Kasumi-1 (cell line): ENCODE measurements at regions not wholly inside any gene's neighbourhood (a gene's known extent, or its start where the extent isn't known, plus 50 kb on each side); places are given as distances from the start of the nearest gene placed in this dataset.
"Not testable (repeated sequence)": the region's sequence is repeated elsewhere in the genome, so short reads cannot be mapped to it uniquely, and the experiment has no call there.

Experiments
- DNase-seq, 2 experiments: peaks; one replicate each; lab custom pipeline; 2025; lab: John Stamatoyannopoulos, UW

- DNase-seq: no peak
Measured at GRCh38 chr10:28733245-28733644, 55.9 kb downstream of the BAMBI start.

GRCh38 chr10:28733647-28734046, 56.3 kb downstream of the BAMBI start:
- DNase-seq: no peak

DNA sequence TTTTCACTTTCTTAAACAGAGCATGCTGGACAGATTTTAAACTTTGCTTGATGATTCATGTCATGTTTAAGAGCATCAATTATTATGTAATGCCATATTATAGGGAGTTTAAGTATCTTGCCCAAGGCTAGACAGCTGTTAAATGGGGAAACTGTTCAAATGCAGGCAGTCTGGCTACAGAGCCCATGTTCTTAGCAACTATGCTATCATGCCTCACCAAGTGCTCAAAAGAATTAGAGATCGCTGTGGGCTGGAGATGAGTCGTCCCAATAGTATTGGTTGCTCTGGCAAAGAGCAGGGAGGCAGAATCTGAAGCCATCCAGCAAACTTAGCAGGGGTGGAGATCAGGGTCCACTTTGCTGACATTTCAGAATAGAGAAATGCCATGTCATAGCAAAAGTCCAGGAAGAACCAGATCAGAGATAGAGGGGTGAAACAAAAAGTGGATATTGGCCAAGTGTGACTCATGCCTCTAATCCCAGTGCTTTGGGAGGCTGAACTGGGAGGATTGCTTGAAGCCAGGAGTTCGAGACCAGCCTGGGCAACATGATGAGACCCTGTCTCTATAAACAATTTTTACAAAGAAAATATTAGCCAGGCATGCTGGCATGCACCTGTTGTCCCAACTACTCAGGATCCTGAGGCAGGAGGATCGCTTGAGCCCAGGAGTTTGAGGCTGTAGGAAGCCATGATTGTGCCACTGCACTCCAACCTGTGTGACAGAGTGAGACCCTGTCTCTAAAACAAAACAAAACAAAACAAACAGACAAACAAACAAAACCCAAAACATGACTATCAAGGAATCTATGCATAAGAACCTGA, 57.8 kb downstream of the BAMBI start:
- no peak for DNase-seq

DNA sequence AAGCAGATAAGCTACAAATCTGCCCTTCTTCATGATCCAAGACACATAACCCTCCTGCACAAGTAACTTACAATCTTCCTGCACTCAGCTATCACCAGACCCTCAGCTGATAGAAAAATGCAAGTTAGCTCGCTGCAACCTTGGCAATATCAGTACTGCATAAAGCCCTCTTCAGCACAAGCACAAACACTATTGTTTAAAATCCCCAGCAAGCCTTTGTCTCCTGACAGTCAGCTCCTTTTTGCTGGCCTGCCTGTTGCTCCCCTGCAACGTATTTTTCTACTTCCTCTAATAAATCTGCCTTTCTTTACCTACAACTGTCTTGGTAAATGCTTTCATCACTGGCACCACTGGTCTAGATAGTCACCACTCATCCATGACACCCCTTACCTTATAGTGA, 59.8 kb downstream of the BAMBI start:
- DNase-seq: no peak

- no peak for DNase-seq
Measured at GRCh38 chr10:28738200-28738599, 60.9 kb downstream of the BAMBI start.

GRCh38 chr10:28743576-28743975, 66.3 kb downstream of the BAMBI start:
- no peak for DNase-seq

GRCh38 chr10:28744069-28744768, 66.9 kb downstream of the BAMBI start:
- DNase-seq: no peak

DNA sequence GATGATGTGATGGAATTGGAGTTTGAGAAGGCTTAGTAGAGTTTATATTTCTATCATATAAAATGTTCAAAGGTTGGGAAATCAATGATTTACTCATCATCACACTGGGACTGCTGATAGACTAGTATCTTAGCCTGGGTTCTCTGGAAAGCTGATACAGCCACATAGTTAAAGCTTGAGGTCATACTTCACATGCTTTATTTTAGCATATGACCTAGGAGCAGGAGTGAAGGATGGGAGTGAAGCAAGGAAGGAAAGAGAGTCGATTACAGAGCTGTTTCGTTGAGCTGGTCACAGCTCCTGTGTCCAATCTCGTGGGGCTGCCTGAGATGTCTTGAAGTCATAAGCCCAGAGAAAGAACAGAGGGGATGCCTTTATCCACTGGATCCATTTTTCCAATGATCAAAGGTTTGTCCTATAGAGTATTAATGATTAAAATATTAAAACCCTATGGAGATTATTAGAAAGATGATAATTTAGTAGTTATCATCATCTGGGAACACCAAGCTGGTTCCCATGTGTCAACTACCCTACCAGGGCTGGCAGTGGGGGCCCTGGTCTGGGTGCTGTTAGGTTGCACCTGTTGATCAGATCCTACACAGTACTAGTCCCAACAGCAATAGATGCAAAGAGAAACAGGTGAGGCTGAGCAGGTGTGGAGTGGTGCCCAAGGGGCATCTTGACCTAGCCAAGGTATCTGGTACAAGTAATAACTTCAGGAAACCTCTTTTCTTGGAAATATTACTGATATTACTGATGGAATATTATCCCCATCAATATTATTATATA, 77.8 kb downstream of the BAMBI start:
- DNase-seq: no peak

DNA sequence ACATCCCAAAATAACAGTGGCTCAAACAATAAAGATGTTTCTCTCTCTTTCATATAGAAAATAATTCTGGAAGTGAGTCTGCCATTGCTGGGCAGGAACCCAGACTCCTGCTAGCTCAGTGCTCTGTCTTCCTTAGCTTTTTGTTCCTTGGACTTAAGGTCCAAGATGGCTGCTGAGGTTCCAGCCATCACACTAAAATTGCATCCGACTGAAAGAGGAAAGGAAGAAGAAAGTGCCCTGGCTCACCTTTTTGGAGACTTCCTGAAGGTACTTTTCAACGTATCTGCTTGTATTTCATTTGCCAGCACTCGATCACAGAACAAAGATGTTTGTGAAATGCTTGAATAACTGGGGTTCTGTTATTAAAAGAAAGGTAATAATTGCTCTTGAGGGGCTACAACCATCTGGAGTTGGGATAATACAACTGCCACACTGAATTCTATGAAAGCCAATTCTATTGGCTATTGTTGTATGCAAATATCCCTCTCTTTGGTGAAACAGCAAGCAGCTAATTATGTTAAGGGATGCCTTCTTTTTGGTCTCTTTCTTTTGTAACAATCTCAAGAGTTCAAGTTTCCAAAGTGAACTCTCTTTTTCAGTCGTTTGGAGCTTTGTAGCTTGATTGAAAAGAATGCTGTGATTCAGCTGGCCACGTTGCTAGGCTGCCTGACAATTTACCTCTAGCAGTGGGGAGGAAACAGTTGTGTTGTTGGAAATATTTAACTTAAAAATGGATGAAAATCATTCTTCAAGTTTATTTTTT, 83.9 kb downstream of the BAMBI start:
- no peak for DNase-seq

GRCh38 chr10:28763471-28764170, 86.3 kb downstream of the BAMBI start:
- no peak for DNase-seq

- no peak for DNase-seq
Measured at GRCh38 chr10:28765641-28766040, 88.3 kb downstream of the BAMBI start.

DNA sequence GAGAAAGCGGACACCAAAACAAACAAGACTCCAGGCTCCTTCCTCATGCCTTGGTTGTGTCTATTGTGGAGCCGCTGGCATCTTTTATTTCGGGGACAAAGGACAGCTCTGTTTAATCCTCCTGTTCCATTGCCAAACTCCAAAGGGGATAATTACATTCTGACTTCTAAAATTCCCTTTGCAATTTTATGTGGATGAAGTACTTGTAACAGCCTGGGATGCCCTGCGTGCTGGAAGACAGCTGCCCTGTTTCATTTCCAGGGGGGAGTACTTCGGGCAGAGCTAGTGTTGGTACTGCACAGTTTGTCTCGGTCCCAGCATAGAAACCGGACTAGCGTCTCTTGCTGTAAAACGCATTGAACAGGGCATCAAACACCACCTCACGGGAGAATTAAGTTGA, 90.9 kb downstream of the BAMBI start:
- no peak for DNase-seq

GRCh38 chr10:28769091-28769604, 91.8 kb downstream of the BAMBI start:
- no peak for DNase-seq

DNA sequence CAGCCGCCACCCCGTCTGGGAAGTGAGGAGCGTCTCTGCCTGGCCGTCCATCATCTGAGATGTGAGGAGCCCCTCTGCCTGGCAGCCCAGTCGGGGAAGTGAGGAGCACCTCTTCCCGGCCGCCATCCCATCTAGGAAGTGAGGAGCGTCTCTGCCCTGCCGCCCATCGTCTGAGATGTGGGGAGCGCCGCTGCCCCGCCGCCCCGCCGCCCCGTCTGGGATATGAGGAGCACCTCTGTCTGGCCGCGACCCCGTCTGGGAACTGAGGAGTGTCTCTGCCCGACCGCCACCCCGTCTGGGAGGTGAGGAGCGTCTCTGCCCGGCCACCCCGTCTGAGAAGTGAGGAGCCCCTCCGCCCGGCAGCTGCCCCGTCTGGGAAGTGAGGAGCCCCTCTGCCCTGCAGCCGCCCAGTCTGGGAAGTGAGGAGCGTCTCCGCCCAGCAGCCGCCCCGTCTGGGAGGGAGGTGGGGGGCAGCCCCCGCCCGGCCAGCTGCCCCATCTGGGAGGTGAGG, 94.3 kb downstream of the BAMBI start:
- DNase-seq: not testable (repeated sequence)

DNA sequence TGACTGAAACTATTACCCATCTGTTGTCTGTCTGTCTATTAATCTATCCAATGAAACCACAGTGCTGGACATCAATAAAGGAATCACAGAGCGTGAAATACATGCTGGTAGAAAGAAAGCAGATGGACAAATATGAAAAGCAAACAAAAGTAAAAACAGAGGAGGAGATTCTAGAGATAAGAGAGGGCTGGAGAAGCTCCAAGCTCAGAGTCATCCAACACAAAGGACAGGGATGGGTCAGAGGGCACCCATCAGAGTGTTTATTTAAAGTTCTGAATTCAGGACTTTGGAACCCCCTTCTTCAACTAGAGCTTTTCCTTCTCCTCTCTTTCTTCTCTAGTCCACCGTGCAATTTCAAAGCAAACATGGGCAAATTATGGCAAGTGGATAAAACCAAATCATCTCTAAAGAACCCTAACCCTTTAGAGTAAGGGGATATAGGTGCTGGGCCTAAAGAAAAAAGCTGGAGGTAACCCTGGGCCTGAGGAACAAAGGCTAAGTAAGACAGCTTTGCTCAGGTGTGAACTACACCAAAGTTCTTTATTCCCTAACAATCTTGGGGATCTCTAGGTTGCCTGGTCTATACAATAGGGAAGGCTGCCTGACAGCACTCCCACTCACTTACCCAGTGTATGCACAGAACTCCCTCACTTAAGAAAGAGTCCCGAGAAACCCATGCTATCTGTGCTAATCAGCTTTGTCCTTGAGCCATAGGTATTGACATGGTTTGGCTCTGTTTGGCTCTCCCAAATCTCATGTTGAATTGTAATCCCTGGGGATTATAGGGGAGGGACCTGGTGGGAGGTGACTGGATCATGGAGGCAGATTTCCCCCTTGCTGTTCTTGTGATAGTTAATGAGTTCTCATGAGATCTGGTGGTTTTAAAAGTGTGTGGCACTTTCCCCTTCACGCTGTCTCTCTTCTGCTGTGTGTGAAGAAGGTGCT, 97.0 kb downstream of the BAMBI start:
- DNase-seq: no peak

- DNase-seq: no peak
Measured at GRCh38 chr10:28775773-28776172, 98.5 kb downstream of the BAMBI start.

DNA sequence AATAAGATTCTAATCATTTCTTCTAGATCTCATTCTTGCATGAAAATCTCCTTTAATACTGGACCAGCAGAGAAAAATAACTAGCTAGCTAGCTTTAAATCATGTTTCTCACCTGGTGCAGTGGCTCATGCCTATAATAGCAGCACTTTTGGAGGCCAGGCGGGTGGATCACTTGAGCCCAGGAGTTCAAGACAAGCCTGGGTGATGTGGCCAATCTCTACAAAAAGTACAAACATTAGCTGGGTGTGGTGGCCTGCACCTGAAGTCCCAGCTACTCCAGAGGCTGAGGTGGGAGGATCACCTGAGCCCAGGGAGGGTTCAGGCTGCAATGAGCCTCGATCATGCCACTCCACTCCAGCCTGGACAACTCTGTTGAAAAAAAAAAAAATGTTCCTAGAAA, 99.2 kb downstream of the BAMBI start:
- DNase-seq: no peak

GRCh38 chr10:28777911-28778310, 100.6 kb downstream of the BAMBI start:
- DNase-seq: no peak

DNA sequence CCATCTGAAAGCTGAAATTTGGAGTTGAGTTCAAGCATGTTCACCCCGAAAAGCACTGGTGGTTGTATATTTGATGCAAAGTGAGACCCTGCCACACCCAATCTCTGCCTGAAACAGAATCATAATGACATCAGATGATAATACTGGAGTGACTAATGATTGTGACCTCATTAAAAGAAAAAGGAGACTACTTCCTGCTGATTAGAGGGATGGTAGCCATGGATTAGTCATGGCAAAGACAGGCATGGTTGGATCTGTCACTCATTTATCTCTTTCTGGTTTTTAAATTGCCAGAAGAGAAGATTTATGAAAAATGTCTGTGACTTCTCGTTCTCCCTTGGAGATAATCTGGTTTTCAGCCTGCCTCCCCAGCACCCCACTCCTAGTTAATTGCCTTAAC, 101.2 kb downstream of the BAMBI start:
- DNase-seq: no peak

GRCh38 chr10:28781296-28781695, 104.0 kb downstream of the BAMBI start:
- no peak for DNase-seq
